Stimulated activated CD8-positive, alpha-beta memory T cell treated with anti-CD3 and anti-CD28 coated beads, Interleukin-4, amount 100 ng/mL, for 4 hours (primary cell): ENCODE measurements at regions not wholly inside any gene's neighbourhood (a gene's known extent, or its start where the extent isn't known, plus 50 kb on each side); places are given as distances from the start of the nearest gene placed in this dataset.

Source experiments
- DNase-seq, 2 donors: peaks; one replicate each; pipeline ENCODE4 v3.0.0-alpha.2; 2020; ENCODE audit warnings: low read depth in 2 of 2, low spot score in 1 of 2

DNA sequence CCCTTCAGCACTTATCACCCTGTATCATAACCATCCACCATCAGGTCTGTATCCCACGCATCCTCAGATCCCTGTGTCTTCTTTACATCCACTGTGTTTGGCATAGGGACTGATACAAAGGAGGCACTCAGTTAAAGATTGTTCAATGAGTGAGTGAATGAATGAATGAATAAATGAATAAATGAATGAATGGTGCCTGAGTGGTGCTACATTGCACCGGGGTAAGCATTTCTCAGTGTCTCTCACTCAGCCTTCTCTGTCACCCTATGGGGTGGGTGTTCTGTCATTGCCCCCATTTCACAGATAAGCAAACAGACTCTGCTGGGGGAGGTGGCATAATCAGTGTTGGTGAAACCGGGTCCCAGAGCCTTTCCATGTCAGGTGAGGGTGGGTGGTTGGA is 56.6 kb upstream of the ID3 start:
- no peak for DNase-seq

DNA sequence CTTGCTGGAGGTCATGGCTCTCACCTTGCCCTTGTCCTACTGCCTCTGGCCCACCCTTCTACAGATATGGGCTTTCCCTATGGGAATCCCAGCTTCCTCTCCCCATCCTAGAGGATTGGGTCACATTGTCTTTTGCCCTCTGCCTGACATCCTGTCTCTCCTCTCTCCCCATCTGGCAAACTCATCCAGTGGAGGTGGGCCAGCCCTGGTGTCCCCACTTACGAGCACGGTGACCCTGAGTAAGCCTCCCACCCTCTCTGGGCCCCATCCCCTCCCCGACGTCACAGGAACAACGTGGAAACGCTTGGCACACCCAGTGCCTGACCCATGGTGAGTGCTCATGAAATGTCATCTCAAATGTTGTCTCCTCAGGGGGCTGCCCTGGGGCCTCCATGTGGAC is 56.1 kb upstream of the ID3 start:
- DNase-seq = no peak

DNA sequence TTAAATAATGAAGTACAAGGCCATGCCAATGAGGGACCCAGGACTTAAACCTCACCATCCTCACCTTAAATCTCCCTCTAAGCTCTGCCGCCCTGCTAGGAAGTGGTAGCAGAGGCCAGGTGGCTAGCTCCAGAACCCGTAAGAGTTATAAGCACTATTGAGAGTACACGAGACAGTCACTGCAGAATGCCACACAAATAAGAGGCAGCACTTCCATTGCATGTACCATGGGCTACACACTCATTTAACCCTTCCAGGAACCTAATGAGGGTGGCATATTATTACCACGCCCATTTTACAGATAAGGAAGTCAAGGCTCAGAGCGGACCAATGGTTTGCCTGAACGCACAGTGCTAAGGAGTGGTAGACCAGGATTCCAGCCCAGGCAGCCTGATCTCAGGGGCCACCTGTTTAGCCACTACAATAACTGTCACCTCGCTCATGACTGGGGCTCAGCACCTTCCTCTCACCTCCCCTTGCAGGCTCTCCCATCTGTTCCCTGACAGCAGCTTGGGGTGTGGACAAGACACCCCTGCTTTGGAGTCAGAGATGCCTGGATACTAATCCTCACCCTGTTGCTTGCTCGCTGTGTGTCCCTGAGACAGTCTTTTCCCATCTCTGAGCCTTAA is 54.8 kb upstream of the ID3 start:
- no peak for DNase-seq

DNA sequence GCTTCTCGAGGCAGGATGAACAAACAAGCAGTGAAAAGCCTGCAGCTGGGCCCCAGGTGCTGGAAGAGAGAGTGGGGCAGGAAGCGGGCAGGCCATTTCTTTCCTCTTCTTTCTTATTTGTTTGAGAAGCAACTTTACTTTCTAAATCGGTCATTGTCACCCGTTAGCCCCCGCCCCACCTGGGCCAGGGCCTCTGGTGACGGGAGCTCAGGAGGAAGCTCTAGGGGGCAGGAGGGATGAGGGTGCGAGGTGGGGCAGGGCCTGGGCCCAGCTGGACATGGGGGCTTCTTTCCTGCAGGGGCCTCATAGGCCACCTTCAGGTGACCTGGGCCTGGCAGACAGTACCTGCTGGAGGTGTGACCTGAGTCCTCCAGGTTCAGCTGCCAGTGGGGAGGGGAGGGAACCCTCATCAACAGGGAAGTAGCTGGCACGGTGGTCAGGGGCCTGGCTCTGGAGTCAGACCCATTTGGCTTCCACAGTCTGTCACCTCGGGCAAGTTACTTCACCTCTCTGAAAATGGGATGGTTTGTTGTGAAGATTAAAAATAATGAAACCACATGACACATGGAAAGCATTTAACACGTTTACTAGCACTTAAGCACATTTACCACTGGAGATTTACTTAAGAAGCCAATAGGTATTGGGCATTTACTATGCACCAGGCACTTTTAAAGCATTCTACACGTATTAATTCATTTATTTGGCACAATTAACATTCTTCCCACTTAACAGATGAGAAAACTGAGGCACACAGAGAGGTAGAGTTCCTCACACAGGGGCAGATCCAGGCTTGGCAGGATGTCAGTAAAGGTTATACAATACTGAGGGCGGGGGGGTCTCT is 54.1 kb upstream of the ID3 start:
- DNase-seq = no peak

DNA sequence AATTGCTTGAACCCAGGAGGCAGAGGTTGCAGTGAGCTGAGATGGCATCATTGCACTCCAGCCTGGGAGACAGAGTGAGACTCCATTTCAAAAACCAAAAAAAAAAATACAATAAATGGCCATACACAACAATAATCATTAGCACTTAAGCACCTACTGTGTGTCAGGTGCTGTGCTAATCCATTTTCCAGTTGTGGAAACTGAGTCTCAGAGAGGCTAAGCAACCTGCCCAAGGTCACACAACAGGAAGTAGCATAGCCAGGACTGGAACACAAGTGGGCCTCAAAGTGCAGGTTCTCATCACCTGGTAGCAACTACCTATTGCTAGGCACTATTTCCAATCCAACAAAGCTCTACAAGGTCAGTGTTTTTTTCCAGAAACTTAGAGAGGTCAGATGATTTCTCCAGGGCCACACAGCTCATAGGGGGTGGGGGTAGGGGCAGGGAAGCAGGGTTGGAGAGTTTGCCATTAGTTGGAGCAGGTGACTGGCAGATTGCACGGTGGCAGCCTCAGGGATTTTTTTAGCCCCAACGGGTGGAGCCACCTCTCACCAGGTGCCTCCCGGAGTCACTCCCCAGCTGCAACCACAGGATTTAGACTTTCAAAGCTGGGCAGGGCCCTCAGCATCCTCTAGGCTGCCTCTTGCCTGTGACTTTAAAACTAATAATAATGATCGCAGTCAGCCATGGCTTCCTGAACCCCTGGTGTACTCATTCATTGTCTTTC is 52.5 kb upstream of the ID3 start:
- no peak for DNase-seq

DNA sequence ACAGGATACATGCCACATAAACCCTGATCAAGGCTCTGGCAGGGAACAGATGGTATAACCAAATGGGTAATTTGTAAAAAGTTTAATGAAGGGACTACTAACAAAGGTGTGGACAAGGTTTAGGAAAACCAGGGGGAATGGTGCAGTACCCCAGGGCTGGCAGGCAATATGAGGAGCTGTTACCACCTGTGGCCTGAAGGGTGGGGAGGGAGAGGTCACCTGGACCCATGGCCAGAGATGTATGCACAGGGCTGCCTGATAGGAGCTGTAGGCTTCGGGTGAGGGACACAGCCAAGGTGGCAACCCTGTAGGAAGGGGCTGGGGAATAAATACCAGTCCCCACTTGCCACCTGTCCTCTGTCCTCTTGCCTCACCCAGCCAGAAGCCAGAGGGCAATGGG is 51.4 kb upstream of the ID3 start:
- DNase-seq = no peak

DNA sequence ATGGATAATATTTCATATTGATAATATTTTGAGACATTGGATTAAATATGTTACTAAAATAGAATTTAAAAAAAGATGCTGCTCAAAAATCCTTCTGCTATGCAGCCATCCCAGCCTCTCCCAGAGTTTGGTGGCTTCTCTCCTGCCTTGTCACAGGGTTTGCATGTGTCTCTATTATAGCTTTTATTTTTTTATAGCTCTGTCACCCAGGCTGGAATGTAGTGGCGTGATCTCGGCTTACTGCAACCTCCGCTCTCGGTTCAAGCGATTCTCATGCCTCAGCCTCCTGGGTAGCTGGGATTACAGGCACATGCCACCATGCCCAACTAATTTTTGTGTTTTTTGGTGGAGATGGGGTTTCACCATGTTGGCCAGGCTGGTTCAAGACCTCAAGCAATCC is 50.7 kb upstream of the ID3 start:
- DNase-seq = no peak
